Limb (tissue), 2 donors: ENCODE measurements at regions not wholly inside any gene's neighbourhood (a gene's known extent, or its start where the extent isn't known, plus 50 kb on each side); places are given as distances from the start of the nearest gene placed in this dataset.

Experiments used
- DNase-seq, 2 donors: peaks; one replicate each; pipeline ENCODE4 v3.0.0-alpha.2; 2016; ENCODE audit errors: extremely low spot score in 2 of 2

DNA sequence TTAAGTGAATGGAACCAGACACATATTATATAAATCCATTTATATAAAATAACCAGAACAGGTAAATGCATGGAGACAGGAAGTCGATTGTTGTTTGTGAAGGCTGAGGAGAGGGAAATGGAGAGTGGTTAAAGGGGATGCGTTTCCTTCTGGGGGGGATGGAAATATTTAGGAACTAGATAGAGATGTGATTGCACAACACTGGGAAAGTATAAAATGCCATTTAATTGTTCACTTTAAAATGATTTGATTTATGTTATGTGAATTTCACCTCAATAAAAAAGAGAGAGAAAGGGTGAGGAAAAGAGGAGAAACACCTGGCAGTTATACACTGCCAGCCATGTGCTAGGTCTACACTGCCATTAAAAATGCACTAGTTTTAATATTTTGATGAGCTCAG lies 312.6 kb downstream of the CD83 start:
- DNase-seq, result no peak

- peak in 1 of 2 donors; percentile 63 for DNase-seq
These were observed 314.1 kb downstream of the CD83 start for GRCh38 chr6:14431385-14432330.

GRCh38 chr6:14434916-14435690 lies 317.5 kb downstream of the CD83 start:
- DNase-seq, result no peak

DNA sequence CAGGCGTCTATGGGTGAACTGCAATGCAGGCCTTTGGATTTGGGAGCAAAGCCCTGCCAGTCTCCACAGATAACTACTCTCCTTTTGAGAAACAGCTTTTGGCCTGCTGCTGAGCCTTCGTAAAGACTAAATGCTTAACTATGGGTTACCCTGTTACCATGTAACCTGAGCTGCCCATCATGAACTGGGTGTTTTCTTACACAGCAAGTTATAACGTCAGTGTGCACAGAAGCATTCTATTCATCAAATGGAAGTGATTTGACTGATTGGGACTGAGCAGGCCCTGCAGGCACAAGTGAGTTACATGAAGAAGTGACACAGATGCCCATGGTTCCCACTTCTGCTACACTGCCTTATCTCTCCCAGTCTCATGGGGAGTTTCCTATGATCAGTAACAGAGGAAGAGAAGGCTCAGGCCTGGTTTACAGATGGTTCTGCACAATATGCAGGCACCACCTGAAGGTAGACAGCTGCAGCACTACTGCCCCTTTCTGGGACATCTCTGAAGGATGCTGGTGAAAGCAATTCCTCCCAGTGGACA lies 319.1 kb downstream of the CD83 start:
- no peak for DNase-seq

DNA sequence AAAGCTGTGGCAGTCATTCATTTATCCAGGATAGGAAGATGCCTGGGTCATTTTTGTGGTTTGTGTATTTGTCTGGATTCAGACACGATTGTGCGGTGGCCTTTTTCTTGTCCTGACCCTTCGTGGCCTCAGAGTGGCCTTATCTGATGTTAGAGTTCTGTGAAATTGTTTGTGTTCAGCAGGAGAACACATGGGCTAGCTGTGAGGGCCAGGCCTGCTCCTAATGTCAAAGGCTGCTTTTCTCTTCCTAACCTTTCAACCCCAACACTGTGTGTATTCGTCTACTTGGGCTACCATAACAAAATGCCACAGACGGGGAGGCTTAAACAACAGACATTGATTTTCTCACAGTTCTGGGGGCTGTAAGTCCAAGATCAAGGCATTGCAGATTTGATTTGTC lies 321.8 kb downstream of the CD83 start:
- no peak for DNase-seq

DNA sequence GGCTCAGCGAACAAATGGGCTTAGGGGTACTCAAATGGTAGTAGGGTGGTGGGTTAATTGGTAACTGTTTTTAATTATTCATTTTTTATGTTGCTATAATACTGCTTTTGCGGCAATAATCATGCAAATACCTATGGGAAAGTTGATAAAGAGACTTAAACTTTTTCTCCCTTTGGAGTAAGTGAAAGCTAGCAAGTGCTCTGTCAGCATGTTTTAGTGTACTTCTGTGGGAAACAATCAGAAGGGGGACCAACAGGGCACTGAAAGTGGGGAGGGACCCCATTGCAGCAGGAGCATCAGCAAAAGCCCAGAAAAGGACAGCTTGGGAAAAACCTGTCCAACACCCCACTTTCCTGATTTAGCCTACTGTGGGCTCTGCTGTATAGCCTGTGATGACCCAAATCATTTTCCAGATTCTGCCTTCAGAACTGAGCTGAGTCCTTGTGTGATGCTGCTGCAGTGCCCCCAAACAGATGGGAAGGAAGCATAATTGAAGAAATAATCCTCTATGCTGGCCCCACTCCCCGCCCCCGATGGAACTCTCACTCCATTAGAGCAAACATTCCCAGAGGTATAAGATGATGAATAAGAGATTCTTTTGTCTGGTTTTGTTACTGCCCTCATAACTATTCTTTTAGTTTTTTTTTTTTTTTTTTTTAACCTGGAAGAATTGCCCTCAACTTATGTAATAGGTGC lies 322.8 kb downstream of the CD83 start:
- DNase-seq, result no peak

DNA sequence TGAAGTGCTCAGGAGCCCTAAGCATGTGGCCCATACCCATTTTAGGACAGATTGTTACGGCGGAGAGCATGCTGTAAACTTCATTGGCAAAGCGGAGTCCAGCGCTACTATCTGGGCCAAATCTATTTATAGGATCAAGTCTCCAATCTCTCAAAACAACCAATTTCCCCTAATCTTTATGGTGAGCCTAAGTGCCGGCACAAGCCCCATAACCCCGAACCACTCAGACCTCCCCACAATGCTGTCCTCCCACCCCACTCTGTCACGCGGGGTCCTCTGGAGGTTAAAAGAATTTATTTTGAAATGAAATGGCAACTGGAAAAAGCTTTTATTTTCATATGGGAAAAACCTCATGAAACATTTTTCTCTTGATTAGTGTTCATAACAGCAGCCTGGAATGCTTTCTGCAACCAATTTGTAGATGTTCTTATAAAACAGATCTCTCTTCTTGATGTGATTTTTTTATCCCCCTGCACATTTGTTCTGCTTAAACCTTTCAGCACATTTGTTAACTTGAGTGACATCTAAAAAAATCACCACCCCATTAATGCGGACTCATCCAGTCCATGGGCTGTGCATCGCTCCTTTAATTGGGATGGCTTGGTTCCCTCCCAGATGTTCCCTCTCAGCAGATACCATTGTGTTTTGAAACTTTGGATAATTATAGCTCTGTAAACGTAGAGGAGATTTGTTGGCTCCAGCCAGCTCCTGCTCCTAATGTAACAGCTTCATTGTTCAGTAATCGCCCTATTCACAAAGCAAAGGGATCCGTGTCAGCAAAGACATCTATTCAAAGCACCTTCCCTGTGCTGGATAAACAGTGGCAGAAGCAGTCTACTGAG lies 323.6 kb downstream of the CD83 start:
- DNase-seq, result peak in 1 of 2 donors; percentile 52

- no peak for DNase-seq
These were observed 324.7 kb downstream of the CD83 start for GRCh38 chr6:14442242-14442641.

- DNase-seq, result no peak
These were observed 326.2 kb downstream of the CD83 start for GRCh38 chr6:14443629-14444268.

- no peak for DNase-seq
These were observed 326.9 kb downstream of the CD83 start for GRCh38 chr6:14444295-14444972.

GRCh38 chr6:14447240-14447639 lies 329.7 kb downstream of the CD83 start:
- DNase-seq, result no peak

- DNase-seq, result no peak
These were observed 330.7 kb downstream of the CD83 start for GRCh38 chr6:14448246-14448645.

DNA sequence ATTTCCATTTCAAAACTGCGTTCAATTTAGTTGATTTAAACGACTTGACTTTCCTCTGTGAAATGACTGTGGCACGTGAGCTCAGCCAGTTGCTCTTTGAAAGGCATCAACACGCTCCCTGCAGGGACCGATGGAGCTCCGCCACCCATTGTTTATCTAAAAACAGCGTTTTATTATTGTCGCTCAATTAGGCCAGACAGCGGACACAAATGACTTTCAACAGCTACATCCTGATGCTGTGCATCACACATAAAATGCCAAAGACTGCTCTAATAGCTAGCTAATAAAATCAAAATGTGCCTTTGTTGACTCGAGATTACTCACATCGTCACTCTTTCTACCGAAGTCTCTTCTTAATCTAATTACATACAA lies 332.5 kb downstream of the CD83 start:
- DNase-seq, result no peak

DNA sequence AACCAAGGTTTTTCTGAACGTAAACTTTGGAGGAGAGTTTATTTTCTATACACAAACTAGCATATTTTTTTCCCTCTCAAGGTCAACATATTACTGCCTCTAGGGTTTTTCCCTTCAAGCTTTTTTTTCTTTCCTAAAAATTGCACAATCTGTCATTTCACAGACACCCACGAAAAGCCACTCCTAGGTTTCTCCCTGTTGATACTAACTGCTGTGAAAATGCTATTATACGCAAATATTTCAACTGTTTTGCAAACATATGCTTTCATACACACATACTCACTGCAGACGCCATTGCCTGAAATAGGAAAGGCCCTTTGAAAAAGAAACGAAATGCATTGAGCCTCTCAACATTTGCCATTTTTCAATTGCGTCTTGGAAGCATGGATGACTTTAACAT lies 333.0 kb downstream of the CD83 start:
- DNase-seq, result no peak

DNA sequence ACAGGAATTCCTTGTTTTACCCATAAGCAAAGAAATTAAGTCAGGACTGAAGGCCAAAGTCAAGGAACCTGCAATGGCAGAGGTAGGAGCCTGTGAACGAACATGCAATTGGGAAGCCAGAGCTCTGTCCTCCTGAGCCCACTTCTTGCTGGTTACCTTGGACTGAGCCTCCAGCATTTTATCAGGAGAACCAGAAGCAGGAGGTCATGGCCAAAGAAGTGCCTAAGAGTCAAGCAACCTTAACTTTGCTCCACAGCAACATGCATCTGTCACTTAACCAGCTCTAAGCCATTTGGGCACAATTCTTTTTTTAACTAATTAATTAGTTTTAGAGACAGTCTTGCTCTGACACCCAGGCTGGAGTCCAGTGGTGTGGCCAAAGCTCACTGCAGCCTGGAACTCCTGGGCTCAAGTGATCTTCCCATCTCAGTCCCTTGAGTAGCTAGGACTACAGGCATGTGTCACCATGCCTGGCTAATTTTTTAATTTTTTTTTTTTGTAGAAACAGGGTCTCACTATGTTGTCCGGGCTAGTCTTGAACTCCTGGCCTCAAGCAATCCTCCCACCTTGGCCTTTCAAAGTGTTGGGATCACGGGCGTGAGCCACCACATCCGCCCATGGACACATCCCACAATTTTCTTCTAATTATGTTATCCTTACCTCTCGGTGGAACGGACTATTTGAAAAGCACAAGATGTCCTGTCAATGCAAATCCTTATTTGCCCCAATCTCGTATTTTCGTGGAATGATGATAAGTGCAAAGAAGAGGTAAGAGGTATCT lies 334.2 kb downstream of the CD83 start:
- no peak for DNase-seq

- DNase-seq, result no peak
These were observed 335.3 kb downstream of the CD83 start for GRCh38 chr6:14452567-14453527.

- no peak for DNase-seq
These were observed 336.3 kb downstream of the CD83 start for GRCh38 chr6:14453712-14454472.
